ENCODE measurements at regions not wholly inside any gene's neighbourhood (a gene's known extent, or its start where the extent isn't known, plus 50 kb on each side); places are given as distances from the start of the nearest gene placed in this dataset.

DNA sequence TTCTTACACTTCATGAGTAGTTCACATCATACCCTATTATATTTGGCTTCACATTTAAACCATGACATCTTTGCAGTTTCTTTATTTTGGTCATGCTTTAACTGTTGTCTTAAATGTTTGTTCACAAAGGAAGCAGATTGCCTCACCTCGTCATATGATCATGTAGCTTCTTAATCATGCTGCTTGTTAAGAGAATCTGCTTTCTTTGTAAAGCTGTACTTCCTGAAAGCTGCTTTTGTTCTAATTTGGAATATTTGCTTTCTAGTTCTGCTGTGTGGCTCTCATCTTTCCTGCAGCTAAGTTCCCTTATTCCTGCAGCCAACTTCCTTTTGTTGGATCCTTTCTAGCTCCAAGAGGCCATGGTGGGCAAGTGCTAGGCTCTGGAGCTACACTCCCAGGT lies 62.9 kb upstream of the SIM2 start:
- Histone ChIP-seq H3K4me1 (ENCODE audit: low read length) (no peaks in the 10 kb centered on the region), H3K9ac (ENCODE audit: low read length) (no peak overlapping the region), H3K4me3 (ENCODE audit: low read length) (no peak overlapping the region), H3K27ac (ENCODE audit: low read length) (no peak overlapping the region), H3K4me2 (ENCODE audit: low read length) (no peak overlapping the region), H3K27me3 (ENCODE audit: low read depth, low read length) (no peaks in the 10 kb centered on the region), H3K9me3 (ENCODE audit: insufficient read depth, low read length) (no peaks in the 10 kb centered on the region), H3K79me2 (ENCODE audit: low read length) (no peaks in the 10 kb centered on the region), H2AFZ (ENCODE audit: low read depth, low read length) (no peak overlapping the region), H4K20me1 (ENCODE audit: insufficient read depth, low read length) (no peaks in the 10 kb centered on the region), H3K36me3 (replicated peaks; ENCODE audit: low read depth, low read length) (no peaks in the 10 kb centered on the region)
- no peak for TF ChIP-seq EZH2phosphoT487 (IDR thresholded peaks at IDR 0.05; ENCODE audit: low read depth)
- TF ChIP-seq, protein P1, sequence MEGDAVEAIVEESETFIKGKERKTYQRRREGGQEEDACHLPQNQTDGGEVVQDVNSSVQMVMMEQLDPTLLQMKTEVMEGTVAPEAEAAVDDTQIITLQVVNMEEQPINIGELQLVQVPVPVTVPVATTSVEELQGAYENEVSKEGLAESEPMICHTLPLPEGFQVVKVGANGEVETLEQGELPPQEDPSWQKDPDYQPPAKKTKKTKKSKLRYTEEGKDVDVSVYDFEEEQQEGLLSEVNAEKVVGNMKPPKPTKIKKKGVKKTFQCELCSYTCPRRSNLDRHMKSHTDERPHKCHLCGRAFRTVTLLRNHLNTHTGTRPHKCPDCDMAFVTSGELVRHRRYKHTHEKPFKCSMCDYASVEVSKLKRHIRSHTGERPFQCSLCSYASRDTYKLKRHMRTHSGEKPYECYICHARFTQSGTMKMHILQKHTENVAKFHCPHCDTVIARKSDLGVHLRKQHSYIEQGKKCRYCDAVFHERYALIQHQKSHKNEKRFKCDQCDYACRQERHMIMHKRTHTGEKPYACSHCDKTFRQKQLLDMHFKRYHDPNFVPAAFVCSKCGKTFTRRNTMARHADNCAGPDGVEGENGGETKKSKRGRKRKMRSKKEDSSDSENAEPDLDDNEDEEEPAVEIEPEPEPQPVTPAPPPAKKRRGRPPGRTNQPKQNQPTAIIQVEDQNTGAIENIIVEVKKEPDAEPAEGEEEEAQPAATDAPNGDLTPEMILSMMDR (IDR thresholded peaks at IDR 0.05; ENCODE audit: low read depth, low read length): no peak

DNA sequence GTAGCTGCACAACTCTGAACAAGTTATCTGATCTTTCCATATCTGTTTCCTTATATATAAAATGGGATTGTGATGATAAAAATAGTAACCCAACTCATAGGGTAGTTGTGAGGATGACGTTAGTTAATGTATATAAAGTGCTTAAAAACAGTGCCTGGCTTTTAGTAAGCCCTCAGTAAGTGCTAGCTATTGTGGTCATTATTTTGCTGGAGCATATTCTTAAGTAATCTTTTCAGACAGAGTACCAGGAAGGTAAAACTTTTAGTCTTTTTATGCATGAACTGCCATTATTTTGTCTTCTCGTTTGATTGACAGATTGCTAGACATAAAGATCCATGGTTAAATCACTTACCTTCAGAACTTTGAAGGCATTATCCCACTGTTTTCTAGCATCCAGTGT lies 62.5 kb upstream of the SIM2 start:
- no peaks in the 10 kb centered on the region for H3K4me1 ChIP-seq (ENCODE audit: low read length)
- H3K9me3 ChIP-seq (ENCODE audit: insufficient read depth, low read length): no peaks in the 10 kb centered on the region
- H3K27ac ChIP-seq (ENCODE audit: low read length): no peak overlapping the region
- no peaks in the 10 kb centered on the region for H3K27me3 ChIP-seq (ENCODE audit: low read depth, low read length)
- TF ChIP-seq, protein P1 (IDR thresholded peaks at IDR 0.05; ENCODE audit: low read depth, low read length): no peak
- TF ChIP-seq EZH2phosphoT487 (IDR thresholded peaks at IDR 0.05; ENCODE audit: low read depth): no peak
- H3K4me2 ChIP-seq (ENCODE audit: low read length): no peak overlapping the region
- no peak overlapping the region for H2AFZ ChIP-seq (ENCODE audit: low read depth, low read length)
- no peak overlapping the region for H3K9ac ChIP-seq (ENCODE audit: low read length)
- no peaks in the 10 kb centered on the region for H3K79me2 ChIP-seq (ENCODE audit: low read length)
- H3K4me3 ChIP-seq (ENCODE audit: low read length): no peak overlapping the region
- H3K36me3 ChIP-seq (replicated peaks; ENCODE audit: low read depth, low read length): no peaks in the 10 kb centered on the region
- H4K20me1 ChIP-seq (ENCODE audit: insufficient read depth, low read length): no peaks in the 10 kb centered on the region

DNA sequence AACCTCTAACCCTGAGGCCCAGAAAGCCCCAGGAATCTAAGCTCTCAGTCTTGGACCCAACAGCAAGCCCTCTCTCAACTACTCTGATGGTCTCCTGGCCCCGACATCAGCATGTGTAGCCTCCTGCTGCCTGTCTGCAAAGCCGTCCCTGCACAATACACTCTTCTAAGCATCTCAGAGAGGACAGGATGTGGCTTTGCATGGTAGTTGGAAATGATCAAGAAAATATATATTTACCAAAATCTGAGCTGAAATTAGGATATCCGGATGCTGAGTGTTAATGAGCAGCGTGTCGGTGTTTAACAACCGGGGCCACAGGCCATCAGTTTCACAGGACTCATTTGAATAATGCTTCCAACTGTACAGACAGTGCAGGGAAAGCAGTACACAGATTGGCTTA lies 59.1 kb upstream of the SIM2 start:
- no peak overlapping the region for H3K27ac ChIP-seq (ENCODE audit: low read length)
- no peak overlapping the region for H3K4me3 ChIP-seq (ENCODE audit: low read length)
- H3K9me3 ChIP-seq (ENCODE audit: insufficient read depth, low read length): no peaks in the 10 kb centered on the region
- H3K36me3 ChIP-seq (replicated peaks; ENCODE audit: low read depth, low read length): no peaks in the 10 kb centered on the region
- no peaks in the 10 kb centered on the region for H3K4me1 ChIP-seq (ENCODE audit: low read length)
- H3K4me2 ChIP-seq (ENCODE audit: low read length): no peak overlapping the region
- H4K20me1 ChIP-seq (ENCODE audit: insufficient read depth, low read length): no peaks in the 10 kb centered on the region
- no peaks in the 10 kb centered on the region for H3K27me3 ChIP-seq (ENCODE audit: low read depth, low read length)
- H3K9ac ChIP-seq (ENCODE audit: low read length): no peak overlapping the region
- TF ChIP-seq, protein P1 (IDR thresholded peaks at IDR 0.05; ENCODE audit: low read depth, low read length): no peak
- no peaks in the 10 kb centered on the region for H3K79me2 ChIP-seq (ENCODE audit: low read length)
- no peak overlapping the region for H2AFZ ChIP-seq (ENCODE audit: low read depth, low read length)

DNA sequence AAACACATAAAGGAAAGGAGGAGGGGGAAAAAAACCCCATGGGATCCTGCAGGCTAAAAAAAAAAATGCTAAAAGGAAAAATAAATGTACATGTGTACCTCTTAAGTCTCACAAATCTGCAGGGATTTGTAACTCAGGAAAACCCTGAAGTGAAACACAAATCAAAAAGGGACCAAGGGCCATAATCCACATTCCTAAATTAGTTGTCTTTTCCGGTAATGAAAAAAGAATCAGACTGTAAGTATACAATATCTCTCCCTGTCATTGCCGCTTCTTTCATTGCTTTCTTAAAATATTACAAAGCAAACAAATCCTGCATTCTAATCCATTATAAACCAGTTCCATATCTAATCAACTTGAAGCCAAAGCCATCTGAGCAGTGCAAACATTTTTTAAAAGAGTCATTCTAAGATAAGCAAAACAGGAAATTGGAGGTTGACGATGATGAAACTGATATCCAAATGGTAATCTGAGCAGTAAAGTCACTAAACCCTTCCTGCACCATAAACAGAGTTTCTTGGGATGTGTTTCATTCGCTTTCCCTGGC lies 58.7 kb upstream of the SIM2 start:
- H3K27me3 ChIP-seq (ENCODE audit: low read depth, low read length): no peaks in the 10 kb centered on the region
- H3K4me3 ChIP-seq (ENCODE audit: low read length): no peak overlapping the region
- no peaks in the 10 kb centered on the region for H3K79me2 ChIP-seq (ENCODE audit: low read length)
- no peaks in the 10 kb centered on the region for H4K20me1 ChIP-seq (ENCODE audit: insufficient read depth, low read length)
- TF ChIP-seq EZH2phosphoT487 (IDR thresholded peaks at IDR 0.05; ENCODE audit: low read depth): no peak
- TF ChIP-seq, protein P1 (IDR thresholded peaks at IDR 0.05; ENCODE audit: low read depth, low read length): no peak
- H3K9ac ChIP-seq (ENCODE audit: low read length): no peak overlapping the region
- no peak overlapping the region for H3K4me2 ChIP-seq (ENCODE audit: low read length)
- H3K36me3 ChIP-seq (replicated peaks; ENCODE audit: low read depth, low read length): no peaks in the 10 kb centered on the region
- H3K9me3 ChIP-seq (ENCODE audit: insufficient read depth, low read length): no peaks in the 10 kb centered on the region
- no peaks in the 10 kb centered on the region for H3K4me1 ChIP-seq (ENCODE audit: low read length)
- H3K27ac ChIP-seq (ENCODE audit: low read length): no peak overlapping the region
- no peak overlapping the region for H2AFZ ChIP-seq (ENCODE audit: low read depth, low read length)
